GM23338 (cell line): ENCODE measurements at regions not wholly inside any gene's neighbourhood (a gene's known extent, or its start where the extent isn't known, plus 50 kb on each side); places are given as distances from the start of the nearest gene placed in this dataset.

Experiments used
- ATAC-seq: fragments of 200-7000 bp; cut with Tn5 transposase; 3 replicates; pipeline ENCODE4 v1.9.1; 2020
- DNase-seq: peaks from one replicate; pipeline ENCODE4 v3.0.0-alpha.2; 2015; ENCODE audit warnings: low spot score
- H2AFZ ChIP-seq: fragments of 200-600 bp; sonication (generic); 2 replicates; pipeline ENCODE4 v1.8.0; 2016; ENCODE audit warnings: antibody characterized with exemption, mild to moderate bottlenecking, moderate library complexity
- H3F3A ChIP-seq: fragments of 200-600 bp; sonication (generic); replicated peaks from 2 replicates; pipeline ENCODE4 v1.8.0; 2017; ENCODE audit warnings: antibody characterized with exemption, mixed run types, low read depth
- H3K27ac ChIP-seq: fragments of 200-600 bp; sonication (generic); 2 replicates; pipeline ENCODE4 v1.6.1; 2016; ENCODE audit warnings: low read depth
- H3K27me3 ChIP-seq: fragments of 200-600 bp; sonication (generic); 2 replicates; pipeline ENCODE4 v1.8.0; 2016; ENCODE audit warnings: mild to moderate bottlenecking, mixed run types, moderate library complexity; ENCODE audit not compliant: insufficient read depth
- H3K36me3 ChIP-seq: fragments of 200-600 bp; sonication (generic); 2 replicates; pipeline ENCODE4 v1.8.0; 2016; ENCODE audit warnings: mild to moderate bottlenecking; ENCODE audit not compliant: insufficient read depth
- H3K4me1 ChIP-seq: fragments of 200-600 bp; sonication (generic); 2 replicates; pipeline ENCODE4 v1.8.0; 2016; ENCODE audit warnings: mild to moderate bottlenecking, moderate library complexity; ENCODE audit not compliant: insufficient read depth
- H3K4me2 ChIP-seq: fragments of 200-600 bp; sonication (generic); 2 replicates; pipeline ENCODE4 v1.7.1; 2017; ENCODE audit warnings: mixed run types
- H3K4me3 ChIP-seq: fragments of 200-600 bp; sonication (generic); 2 replicates; pipeline ENCODE4 v1.6.1; 2016; ENCODE audit warnings: mixed run types
- H3K79me2 ChIP-seq: fragments of 200-600 bp; sonication (generic); replicated peaks from 2 replicates; pipeline ENCODE4 v1.8.0; 2017; ENCODE audit warnings: mild to moderate bottlenecking; ENCODE audit not compliant: insufficient read depth
- H3K9me2 ChIP-seq: fragments of 200-600 bp; sonication (generic); 2 replicates; pipeline ENCODE4 v1.8.0; 2017; ENCODE audit not compliant: insufficient read depth
- H4K20me1 ChIP-seq: fragments of 200-600 bp; sonication (generic); replicated peaks from 2 replicates; pipeline ENCODE4 v1.8.0; 2017; ENCODE audit warnings: mild to moderate bottlenecking; ENCODE audit not compliant: insufficient read depth
- H3K27ac Mint-ChIP-seq: 2 replicates; pipeline ENCODE4 v1.8.0; 2020; ENCODE audit warnings: inconsistent platforms, mild to moderate bottlenecking, moderate library complexity, mixed read lengths
- H3K27me3 Mint-ChIP-seq: 3 replicates; pipeline ENCODE4 v1.8.0; 2022; ENCODE audit warnings: low read depth, mild to moderate bottlenecking, moderate library complexity, mixed read lengths, inconsistent platforms; ENCODE audit not compliant: insufficient read depth, poor library complexity
- H3K36me3 Mint-ChIP-seq: 3 replicates; pipeline ENCODE4 v1.8.0; 2021; ENCODE audit warnings: low read depth, mild to moderate bottlenecking, inconsistent platforms, moderate library complexity, mixed read lengths
- H3K4me1 Mint-ChIP-seq: 3 replicates; pipeline ENCODE4 v1.8.0; 2020; ENCODE audit warnings: mild to moderate bottlenecking, inconsistent platforms, mixed read lengths
- H3K4me3 Mint-ChIP-seq: 3 replicates; pipeline ENCODE4 v1.8.0; 2021; ENCODE audit warnings: moderate library complexity, mild to moderate bottlenecking, inconsistent platforms, mixed read lengths
- H3K9me3 Mint-ChIP-seq: 3 replicates; pipeline ENCODE4 v1.8.0; 2020; ENCODE audit warnings: moderate library complexity, mild to moderate bottlenecking, inconsistent platforms, mixed read lengths
- CREB1 ChIP-seq: fragments of 250-450 bp; sonication (Bioruptor Pico); IDR thresholded peaks from 2 replicates; pipeline ENCODE4 v1.5.0; 2020; ENCODE audit warnings: low read depth, mild to moderate bottlenecking, moderate library complexity
- ETS1 ChIP-seq: IDR thresholded peaks from 2 replicates; pipeline ENCODE4 v1.6.1; 2016; ENCODE audit warnings: antibody characterized with exemption
- EZH2 ChIP-seq: fragments of 200-600 bp; sonication (generic); IDR thresholded peaks from one replicate; pipeline ENCODE4 v1.8.0; 2017; ENCODE audit warnings: antibody characterized with exemption, mild to moderate bottlenecking, low read depth; ENCODE audit not compliant: unreplicated experiment
- EZH2phosphoT487 ChIP-seq: fragments of 200-600 bp; sonication (generic); IDR thresholded peaks from one replicate; pipeline ENCODE4 v1.8.1; 2018; ENCODE audit warnings: antibody characterized with exemption; ENCODE audit not compliant: unreplicated experiment
- JUNB ChIP-seq: IDR thresholded peaks from one replicate; pipeline ENCODE4 v1.6.1; 2016; ENCODE audit warnings: antibody characterized with exemption; ENCODE audit not compliant: unreplicated experiment
- NANOG ChIP-seq: IDR thresholded peaks from 2 replicates; pipeline ENCODE4 v1.6.1; 2016; ENCODE audit warnings: antibody characterized with exemption, borderline replicate concordance
- POLR2AphosphoS5 ChIP-seq: IDR thresholded peaks from 2 replicates; pipeline ENCODE4 v1.6.1; 2016; ENCODE audit warnings: antibody characterized with exemption, low read depth
- REST ChIP-seq: IDR thresholded peaks from one replicate; pipeline ENCODE4 v1.6.1; 2018; ENCODE audit warnings: antibody characterized with exemption; ENCODE audit not compliant: unreplicated experiment
- STAT1 ChIP-seq: IDR thresholded peaks from one replicate; pipeline ENCODE4 v1.6.1; 2016; ENCODE audit warnings: antibody characterized with exemption; ENCODE audit not compliant: unreplicated experiment
- ZNF114 ChIP-seq: fragments of 250-450 bp; sonication (Bioruptor Pico); IDR thresholded peaks from 2 replicates; pipeline ENCODE4 v1.5.0; 2020; ENCODE audit warnings: mild to moderate bottlenecking, moderate library complexity
- ZNF331 ChIP-seq: fragments of 250-450 bp; sonication (Bioruptor Pico); IDR thresholded peaks from 2 replicates; pipeline ENCODE4 v1.5.0; 2020; ENCODE audit warnings: low read depth, mild to moderate bottlenecking, moderate library complexity

GRCh38 chr1:94324178-94324544 lies 86.8 kb upstream of the ARHGAP29 start:
- Mint-ChIP-seq H3K4me1 (peaks cover 58% of the 10 kb centered on the region), H3K9me3 (no peaks in the 10 kb centered on the region; the same call in 2 of the 3 replicates), H3K4me3 (no peak overlapping the region), H3K27me3 (peaks cover 11% of the 10 kb centered on the region), H3K36me3 (no peaks in the 10 kb centered on the region), H3K27ac (no peak overlapping the region)
- H3K4me1 ChIP-seq, result peaks cover 68% of the 10 kb centered on the region
- no peak overlapping the region for H3K27ac ChIP-seq
- no peak overlapping the region for H3K4me3 ChIP-seq
- H3K9me2 ChIP-seq, result no peaks in the 10 kb centered on the region
- ATAC-seq (no peak), DNase-seq (no peak)
- no peaks in the 10 kb centered on the region for H3F3A ChIP-seq
- no peak overlapping the region for H2AFZ ChIP-seq
- H3K27me3 ChIP-seq, result no peaks in the 10 kb centered on the region
- H3K36me3 ChIP-seq, result no peaks in the 10 kb centered on the region
- H3K79me2 ChIP-seq, result no peaks in the 10 kb centered on the region
- TF ChIP-seq CREB1 (CRISPR knock-in tag) (no peak), EZH2phosphoT487 (no peak), STAT1 (no peak), EZH2 (no peak), ETS1 (no peak), ZNF114 (CRISPR knock-in tag) (no peak), POLR2AphosphoS5 (no peak)
- H3K4me2 ChIP-seq, result no peak overlapping the region
- no peaks in the 10 kb centered on the region for H4K20me1 ChIP-seq

GRCh38 chr1:94323311-94324177 lies 86.2 kb upstream of the ARHGAP29 start:
- H3K27ac Mint-ChIP-seq, result no peak overlapping the region
- Histone ChIP-seq H3K4me2 (no peak overlapping the region), H4K20me1 (no peaks in the 10 kb centered on the region), H3K9me2 (no peaks in the 10 kb centered on the region), H3K27me3 (no peaks in the 10 kb centered on the region), H3K36me3 (no peaks in the 10 kb centered on the region), H3K4me1 (peaks cover 65% of the 10 kb centered on the region), H3F3A (no peaks in the 10 kb centered on the region; the same call in 1 of the 2 replicates), H3K27ac (no peak overlapping the region), H3K79me2 (no peaks in the 10 kb centered on the region), H2AFZ (no peak overlapping the region), H3K4me3 (no peak overlapping the region)
- H3K36me3 Mint-ChIP-seq, result no peaks in the 10 kb centered on the region
- H3K9me3 Mint-ChIP-seq, result no peaks in the 10 kb centered on the region; the same call in 2 of the 3 replicates
- H3K4me1 Mint-ChIP-seq, result peaks cover 57% of the 10 kb centered on the region
- DNase-seq (no peak), ATAC-seq (no peak)
- H3K27me3 Mint-ChIP-seq, result peaks cover 11% of the 10 kb centered on the region
- H3K4me3 Mint-ChIP-seq, result no peak overlapping the region
- TF ChIP-seq ZNF331 (CRISPR knock-in tag) (no peak), CREB1 (CRISPR knock-in tag) (no peak), POLR2AphosphoS5 (no peak), JUNB (no peak), NANOG (no peak), STAT1 (no peak), ETS1 (no peak), REST (no peak), EZH2phosphoT487 (no peak), EZH2 (no peak)
